Islet of Langerhans (tissue), 1 donor: ENCODE measurements at regions not wholly inside any gene's neighbourhood (a gene's known extent, or its start where the extent isn't known, plus 50 kb on each side); places are given as distances from the start of the nearest gene placed in this dataset.
"Not testable (repeated sequence)": the region's sequence is repeated elsewhere in the genome, so short reads cannot be mapped to it uniquely, and the experiment has no call there.

ENCODE experiments used
- FAIRE-seq: peaks from one replicate; lab custom pipeline; 2011; peaks lifted over from hg19 to GRCh38; lab: Jason Lieb, UNC

DNA sequence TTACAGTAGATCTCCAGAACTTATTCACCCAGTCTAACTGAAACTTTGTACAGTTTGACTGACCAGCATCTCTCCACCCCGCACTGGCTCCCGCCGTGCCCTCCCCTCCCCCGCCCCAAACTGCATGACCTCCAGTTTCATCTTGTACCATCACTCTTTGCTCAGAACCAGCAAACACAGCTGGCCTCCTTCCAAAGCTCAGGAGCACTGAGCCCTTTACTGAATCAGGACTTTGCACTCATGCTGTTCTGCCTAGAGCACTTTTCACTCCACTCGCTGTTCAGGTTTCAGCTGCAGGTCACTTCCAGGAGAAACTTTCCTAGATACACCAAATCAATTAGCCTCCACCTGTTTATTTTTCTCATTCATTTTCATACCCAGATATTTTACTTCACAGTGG lies 455.3 kb upstream of the PDE3A start:
- FAIRE-seq, result no peak

DNA sequence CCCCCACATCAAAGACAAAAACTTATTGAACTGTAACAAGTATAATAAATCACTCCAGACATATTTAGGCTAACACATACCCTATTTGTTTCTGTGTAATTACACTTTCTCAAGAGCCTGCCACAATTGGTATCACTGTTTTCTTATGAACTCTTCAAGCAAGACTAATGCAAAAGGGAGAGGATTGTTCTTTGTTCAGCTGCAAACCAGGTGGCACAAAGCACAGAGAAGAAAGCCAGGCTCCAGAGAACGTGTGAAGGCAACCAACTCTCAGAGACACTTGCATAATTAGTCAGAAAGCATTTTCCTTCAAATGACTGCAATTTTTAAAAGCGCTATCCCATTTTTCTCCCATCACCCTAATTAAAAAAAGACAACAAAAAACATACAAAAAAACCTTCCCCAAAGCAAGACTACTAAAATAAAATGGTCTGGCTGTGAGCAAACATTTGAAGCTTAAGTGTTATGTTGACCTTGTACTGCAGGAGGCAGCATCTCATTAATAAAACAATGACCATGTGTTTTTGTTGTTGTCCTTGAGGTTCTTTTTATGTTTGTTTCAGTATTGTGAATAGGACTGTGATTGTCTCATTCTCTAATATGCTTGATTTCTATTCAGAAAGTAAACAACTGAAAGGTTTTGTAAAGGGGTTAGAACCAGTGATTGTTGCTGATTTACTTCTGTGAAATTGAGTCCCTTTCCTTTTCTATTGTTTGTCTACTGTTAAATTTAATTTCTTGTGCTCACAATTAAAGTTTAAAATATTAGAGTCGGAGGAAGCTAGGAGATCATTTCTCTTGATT lies 452.7 kb upstream of the PDE3A start:
- peak; percentile 97 for FAIRE-seq

DNA sequence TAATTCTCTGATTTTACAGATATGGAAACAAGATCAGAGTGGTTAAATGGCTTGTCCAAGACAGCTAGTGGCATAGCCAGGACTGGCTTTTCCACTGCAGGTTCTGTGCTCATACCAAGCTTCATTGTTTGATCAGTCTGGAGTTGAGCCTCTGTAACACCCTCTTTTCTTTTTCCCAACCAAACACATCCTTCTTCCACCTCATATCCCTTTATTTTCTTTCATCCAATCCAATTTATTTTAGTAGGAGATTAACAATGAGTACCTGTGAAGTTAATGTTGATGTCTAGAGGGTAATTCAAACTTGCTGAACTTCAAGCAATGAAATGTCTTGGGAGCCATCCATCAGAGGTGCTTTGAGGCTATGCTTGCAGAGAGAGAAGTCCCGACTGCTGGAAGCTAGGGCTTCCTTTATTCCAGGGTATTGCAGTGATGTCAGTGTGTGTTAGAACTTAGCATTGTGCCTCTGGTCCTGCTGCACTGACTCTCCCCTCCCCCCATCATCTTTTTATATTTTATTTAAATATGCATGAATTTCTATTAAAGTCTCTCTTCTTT lies 452.1 kb upstream of the PDE3A start:
- FAIRE-seq, result no peak

DNA sequence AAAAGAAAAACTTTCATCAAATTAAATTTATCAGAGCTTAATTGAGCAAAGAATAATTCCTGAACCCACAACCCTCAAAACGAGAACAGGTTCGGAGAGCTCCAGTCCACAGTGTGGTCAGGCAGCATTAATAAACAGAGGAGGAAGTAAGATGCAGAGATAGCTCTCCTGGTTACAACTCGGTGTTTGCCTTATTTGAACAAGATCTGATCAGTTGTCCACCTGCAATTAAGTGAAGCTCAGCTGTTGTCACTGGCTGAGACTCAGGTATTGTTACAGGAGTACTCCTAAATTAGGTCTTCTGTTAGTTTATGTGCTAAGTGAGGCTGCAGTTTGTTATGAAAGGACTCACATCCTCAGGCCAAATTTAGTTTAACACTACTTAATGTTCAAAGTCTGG lies 451.4 kb upstream of the PDE3A start:
- peak; percentile 17 for FAIRE-seq

DNA sequence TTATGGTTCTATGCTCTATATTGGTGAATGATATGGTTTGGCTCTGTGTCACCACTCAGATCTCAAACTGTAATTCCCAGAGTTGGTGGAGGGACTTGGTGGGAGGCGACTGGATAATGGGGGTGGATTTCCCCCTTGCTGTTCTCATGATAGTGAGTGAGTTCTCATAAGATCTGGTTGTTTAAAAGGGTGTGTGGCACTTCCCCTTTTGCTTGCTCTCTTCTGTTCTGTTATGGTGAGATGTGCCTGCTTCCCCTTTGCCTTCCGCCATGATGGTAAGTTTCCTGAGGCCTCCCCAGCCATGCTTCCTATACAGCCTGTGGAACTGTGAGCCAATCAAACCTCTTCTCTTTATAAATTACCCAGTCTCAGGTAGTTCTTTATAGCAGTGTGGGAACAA lies 446.6 kb upstream of the PDE3A start:
- not testable (repeated sequence) for FAIRE-seq

DNA sequence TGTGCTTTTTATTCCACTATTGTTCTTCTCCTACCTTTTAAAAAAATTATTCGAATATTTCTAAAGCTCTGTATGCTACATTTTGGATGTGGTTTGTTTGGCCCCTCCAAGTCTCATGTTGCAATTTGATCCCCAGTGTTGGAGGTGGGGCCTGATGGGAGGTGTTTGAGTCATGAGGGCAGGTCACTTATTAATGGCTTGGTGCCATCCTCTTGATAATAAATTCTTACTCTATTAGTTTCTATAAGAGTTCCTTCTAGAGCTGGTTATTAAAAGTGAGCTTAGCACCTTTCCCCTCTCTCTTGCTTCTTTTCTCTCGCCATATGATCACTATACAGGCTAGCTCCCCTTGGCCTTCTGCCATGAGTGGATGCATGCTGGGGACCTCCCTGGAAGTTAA lies 445.6 kb upstream of the PDE3A start:
- FAIRE-seq, result no peak

DNA sequence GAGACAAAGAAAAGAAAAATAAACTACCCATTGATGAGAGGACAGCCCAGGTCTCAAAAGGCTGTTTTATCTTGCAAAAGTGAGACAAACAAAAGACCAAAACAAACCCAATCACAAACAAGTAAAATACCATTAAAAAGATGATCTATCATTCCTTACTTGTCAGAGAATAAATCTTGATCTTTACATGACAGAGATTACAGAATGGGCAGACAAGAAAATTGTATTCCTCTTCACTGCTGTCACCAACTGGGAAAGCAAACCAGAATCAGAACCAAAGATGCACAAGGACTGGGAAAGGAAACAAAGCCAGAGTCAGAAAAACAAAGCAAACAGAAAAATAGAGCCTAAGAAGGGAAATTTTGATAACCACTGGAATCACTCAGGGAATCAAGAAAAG lies 444.0 kb upstream of the PDE3A start:
- no peak for FAIRE-seq

DNA sequence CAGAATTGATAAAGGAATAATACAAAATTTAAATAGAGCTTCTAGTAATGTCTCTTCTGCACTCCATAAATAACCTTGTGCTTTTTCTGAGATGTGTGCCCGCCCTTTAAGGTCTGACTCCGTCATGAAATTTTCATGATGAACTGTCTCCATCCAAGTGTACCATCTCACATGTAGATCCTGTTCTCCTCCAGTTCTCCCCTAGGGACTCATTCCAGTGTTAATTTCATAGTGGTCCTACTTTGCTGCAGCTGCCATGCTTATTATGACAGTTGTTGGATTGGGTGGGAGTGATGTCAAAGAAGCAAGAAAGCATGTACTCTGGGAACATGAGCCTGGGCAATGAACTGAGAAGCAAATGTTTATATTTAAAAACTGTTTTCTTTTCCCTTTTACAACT lies 442.5 kb upstream of the PDE3A start:
- FAIRE-seq, result no peak

DNA sequence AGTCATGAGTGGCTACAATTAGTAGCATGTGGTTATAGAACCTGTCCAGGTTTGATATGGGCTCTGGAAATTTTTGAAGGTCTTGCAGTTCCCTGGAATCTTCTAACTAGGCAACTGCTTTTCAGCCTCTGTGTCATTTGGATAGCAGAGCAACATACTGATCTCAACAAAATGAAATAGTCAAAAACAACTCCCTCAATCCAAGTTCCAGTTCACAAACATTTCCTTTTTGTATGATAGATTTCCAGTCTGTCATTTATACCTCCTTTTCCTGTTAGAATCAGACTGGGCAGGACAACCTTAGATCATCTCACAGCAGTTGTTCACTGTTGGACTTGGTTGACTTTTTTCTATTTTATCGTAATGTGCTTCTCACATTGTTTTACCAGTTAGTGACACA lies 442.1 kb upstream of the PDE3A start:
- no peak for FAIRE-seq

DNA sequence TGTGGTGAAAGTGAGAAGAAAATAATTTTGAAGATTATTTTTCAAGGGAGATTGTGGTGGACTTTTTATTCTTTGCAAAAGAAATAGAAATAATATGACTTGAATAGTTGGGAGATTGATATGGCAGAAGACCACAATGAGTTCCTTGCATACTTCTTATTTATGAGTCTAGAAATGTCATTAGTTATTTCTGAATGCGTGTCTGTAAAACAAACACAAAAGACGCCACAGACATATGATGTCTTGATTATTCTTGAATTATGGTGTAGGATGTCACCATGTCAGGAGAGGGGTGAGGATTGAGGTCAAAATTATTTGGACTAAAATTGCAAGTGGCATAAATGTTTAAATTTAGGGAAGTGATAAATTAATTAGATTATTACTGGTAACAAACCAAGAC lies 440.7 kb upstream of the PDE3A start:
- no peak for FAIRE-seq

DNA sequence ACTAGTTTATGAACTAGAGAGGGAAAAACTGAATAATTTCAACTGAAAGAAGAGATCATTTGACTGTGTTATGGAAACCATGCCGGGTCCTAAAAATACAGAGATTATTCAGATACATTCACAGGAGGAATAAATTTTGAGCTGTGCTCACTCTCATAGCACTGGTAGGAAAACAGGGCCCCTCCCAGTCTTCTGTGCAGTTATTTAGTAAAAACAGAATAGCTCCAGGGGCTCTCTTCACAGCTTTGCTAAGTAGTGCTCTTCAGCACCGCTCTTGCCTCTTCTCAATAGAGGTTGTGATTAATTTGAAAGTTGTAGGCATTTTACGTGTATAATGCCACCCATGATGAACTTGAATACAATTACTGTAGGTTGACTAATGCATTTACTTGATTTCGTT lies 435.9 kb upstream of the PDE3A start:
- no peak for FAIRE-seq

DNA sequence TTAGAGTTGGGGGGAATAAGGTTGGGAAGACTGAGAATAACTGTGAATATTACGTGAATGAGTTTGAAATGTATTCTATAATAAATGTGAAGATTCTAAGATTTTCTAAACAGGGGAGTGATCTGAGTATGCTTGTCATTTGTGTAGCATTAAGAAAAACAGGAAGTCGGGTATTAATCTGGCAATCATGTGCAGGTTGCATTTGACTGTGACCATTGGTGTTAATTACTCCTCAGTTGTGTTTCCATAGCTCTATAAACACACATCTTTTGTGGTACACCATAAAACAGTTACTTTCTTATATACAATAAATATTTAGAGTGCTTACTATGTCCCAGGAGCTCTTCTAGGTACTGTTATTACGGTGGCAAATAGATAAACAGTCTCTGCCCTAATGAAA lies 434.4 kb upstream of the PDE3A start:
- no peak for FAIRE-seq

DNA sequence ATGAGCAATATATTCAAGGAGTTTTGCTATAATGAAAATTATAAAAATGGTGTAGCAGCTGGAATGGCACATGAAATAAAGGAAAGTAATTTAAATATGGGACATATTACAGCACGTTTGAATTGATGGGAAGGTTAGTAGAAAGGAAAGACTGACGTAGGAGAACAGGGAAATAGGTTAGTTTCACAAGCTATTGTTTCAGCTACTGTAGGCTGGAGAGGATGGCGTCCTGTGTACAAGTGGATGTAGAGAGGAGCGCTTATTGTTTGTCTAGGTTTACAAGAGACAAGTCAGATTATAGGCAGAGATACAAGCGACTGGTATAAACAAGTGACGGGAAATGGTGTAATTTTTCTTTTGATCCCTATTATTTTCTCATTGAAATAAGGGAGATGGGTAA lies 431.2 kb upstream of the PDE3A start:
- no peak for FAIRE-seq

DNA sequence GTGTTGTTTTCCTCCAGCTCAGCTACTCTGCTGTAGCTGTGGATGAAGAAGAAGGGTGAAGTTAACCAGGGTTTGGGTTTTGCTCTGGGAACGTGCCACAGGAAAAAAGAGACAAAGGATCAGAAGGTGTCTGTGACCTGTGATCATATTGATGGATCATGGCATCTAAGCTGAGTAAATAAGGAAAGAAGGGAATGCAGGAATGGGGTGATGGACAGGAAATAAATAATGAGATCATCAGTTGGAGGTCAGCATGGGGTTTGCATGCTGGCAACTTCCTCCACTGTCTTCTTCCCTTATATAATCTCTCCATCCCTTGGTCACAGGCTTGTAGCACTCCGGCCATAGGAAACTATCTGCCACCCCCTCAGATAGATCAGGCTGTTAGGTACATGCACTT lies 430.3 kb upstream of the PDE3A start:
- no peak for FAIRE-seq

DNA sequence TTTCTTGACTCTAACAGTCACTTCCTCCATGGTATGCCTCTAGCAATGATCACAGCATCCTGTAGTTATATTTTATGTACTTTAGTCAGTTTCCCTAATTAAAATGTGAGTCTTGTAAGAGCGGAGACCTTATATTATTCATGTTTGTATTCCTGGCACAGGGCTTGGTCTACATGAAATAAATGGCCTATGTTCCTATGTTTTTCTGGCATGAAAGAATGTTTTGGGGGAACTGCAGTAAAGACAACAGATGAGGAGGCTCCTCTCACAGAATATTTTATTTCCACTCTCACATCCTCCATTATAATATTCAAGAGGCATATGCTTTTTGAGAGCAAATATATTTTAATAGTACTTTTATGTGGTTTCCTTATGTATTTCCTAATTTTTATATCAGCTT lies 429.8 kb upstream of the PDE3A start:
- no peak for FAIRE-seq

DNA sequence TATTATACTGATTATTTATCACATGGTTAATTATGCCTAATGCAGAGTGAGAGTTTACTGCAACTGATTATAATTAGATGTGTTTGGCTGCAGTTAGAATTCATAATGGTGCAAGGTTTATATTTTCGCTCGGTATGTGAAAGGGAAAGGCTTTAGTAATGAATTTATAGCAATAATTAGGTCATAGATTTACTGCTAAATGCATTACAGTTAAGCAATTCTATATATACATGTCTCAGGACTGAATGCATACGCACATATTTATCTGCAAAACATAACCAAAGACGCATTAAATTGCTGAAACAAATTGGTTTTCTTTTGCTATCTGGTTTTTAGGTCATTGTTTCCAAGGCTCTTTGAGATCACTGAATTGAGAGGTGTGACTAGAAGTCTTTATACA lies 428.1 kb upstream of the PDE3A start:
- FAIRE-seq, result no peak

DNA sequence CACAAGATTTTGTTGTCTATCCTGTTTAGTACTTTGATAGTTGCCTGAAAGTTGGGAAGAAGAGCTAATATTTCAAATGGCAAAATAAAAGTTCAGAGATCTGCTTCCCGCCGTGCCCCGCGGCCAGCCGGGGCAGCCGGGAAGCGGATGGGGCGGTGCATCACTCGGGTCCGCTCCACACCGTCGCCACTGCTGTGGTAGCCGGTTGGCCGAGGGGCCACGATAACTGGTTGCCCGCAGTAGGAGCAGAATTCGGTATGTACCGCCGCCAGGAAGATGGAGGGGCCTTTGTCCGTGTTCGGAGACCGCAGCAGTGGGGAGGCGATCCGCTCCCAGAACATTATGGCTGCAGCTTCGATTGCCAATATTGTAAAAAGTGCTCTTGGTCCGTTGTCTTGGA lies 427.2 kb upstream of the PDE3A start:
- no peak for FAIRE-seq

DNA sequence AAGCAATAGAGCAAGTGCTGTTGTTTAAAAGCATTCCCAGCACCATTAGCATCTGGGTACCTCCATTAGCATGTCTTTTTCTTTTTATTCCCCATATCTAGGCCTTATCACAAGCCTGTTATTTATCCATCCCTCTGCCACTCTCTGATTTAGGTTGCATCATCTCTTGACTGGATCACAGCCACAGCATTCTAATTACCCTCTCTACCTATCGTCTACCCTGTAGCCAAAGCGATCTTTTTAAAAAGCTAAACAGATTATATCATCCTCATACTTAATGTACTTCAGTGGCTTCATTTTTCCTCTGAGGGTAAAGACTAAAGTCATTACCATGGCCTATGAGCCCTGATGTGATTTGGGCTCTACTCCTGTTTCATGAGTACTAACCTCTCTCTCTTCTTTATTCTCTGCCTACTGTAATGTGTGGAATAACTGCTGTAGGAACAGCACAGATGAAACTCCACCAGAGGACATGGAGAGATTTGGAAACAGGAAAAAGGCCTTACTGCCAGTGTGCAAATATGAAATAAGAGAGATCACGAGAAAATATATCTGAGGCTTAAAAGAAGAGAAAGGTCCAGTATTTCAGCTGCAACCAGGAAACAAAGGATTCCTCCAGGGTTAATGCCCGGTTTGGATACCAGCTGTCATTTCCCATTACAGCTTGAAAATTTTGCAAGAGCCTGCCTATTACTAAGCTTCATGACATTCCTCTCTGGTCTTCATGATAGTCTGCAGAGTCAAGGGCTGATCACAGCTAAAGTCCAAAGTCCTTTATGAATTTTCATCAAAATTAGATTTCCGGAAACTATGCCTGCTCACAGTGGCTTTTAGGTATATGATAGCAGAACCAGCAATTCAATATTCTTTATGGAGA lies 422.5 kb upstream of the PDE3A start:
- FAIRE-seq, result peak; percentile 24

DNA sequence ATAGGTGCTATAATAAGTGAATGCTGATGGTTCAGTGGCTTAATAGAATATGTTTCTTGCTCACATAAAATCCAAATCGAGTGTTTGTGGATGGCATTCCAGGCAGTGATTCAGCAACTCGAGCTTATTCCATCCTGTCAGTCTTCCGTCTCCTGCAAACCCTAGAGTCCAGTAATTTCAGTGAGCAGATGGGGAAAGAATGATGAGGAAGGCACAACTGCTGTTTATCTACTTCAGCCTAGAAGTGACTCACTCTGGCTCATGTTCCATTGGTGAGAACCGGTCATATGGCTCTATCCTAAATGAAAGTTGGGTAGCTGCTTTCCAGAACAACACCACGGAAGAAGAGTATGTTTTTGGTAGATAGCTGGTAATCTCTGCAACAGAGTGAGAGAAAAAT lies 421.8 kb upstream of the PDE3A start:
- FAIRE-seq, result peak; percentile 90

DNA sequence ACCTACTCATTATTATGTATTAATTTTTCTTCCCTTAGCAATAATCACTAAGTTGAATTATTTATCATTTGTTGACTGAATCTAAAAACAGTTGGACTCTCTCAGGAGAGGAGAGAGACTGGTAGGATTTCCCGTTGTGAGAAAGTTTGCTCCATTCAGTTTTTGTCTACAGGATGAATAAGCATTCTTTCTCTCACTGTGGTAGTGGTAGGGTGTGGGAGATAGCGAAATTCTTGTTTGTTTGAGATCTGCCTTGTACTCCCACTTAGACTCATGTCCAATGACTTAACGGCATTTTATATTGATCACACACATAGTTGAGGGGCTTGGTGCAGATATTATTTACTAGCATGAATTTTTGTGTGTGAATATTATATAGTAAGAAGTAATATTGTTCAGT lies 421.0 kb upstream of the PDE3A start:
- FAIRE-seq, result no peak

DNA sequence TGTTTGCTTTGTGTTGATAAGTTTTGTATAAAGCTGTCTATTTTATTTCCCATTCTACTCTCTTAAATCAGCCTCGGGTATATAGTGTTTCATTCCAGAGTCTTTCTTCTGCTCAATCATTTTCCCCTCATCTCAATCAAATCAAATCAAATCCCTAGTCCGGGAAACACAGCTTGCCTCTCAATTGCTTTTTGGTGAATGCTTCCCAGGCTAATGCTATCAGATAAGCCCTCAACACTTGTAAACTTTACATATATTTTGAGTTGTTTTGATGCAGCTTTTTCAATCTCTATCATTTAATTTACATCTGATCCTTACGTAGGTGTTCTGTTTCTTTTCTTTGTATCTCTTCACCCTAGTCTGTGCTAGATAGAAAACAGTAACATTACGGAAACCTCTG lies 416.7 kb upstream of the PDE3A start:
- no peak for FAIRE-seq

DNA sequence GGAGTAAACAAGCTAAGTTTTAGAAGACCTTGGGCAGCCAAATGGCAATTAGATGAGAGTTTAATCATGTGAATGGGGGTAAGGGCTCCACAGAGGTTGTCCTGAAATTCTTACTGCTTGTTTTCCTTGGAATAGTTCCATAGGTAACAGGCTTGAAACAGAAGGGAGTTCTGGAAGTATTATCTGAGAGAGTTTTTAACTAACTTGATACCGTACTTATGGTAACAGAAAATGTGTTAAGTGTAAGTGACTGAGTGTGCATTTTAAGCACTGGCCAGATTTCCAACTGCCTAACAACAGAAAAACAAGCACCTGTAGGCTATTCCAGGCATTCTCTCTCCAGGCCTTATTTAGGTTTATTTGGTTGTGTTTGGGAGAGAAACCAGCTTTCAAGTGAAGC lies 414.6 kb upstream of the PDE3A start:
- FAIRE-seq, result no peak

DNA sequence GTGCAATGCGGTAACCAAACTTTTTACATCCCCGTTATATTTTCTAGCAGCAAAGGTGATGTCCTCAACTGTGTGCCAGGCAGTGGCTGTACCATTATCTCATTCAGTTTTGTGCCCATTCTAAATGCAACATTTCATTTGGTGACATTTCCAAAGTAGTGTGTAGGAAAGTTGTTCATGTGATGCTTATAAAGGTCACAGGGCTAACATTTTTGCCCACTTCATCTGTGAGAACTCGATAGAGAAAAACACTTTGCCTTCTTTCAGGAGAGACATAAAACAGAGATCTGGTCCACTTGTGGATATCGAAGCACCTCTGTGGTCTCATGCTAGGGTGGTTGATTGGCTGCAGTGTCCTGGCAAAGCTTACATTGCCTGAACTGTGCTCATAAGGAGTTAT lies 414.2 kb upstream of the PDE3A start:
- no peak for FAIRE-seq
